Epithelial cell of prostate (primary cell): ENCODE measurements at regions not wholly inside any gene's neighbourhood (a gene's known extent, or its start where the extent isn't known, plus 50 kb on each side); places are given as distances from the start of the nearest gene placed in this dataset.

ENCODE experiments used
- DNase-seq: peaks from one replicate; pipeline ENCODE4 v3.0.0-alpha.2; 2011; ENCODE audit warnings: low read depth, low spot score
- H3K27ac ChIP-seq: fragments of 450-650 bp; 2 replicates; pipeline ENCODE4 v1.5.1; 2017; ENCODE audit warnings: mild to moderate bottlenecking

GRCh38 chr5:4093236-4093635, 497.6 kb downstream of the IRX1 start:
- H3K27ac ChIP-seq = no peak overlapping the region
- no peak for DNase-seq

- no peak overlapping the region for H3K27ac ChIP-seq
- no peak for DNase-seq
Observed at GRCh38 chr5:4093970-4094369, 498.3 kb downstream of the IRX1 start.

GRCh38 chr5:4095918-4096630, 500.4 kb downstream of the IRX1 start:
- DNase-seq = no peak
- H3K27ac ChIP-seq = no peak overlapping the region

- DNase-seq = no peak
- H3K27ac ChIP-seq = no peak overlapping the region
Observed at GRCh38 chr5:4097199-4097598, 501.6 kb downstream of the IRX1 start.

GRCh38 chr5:4098226-4098625, 502.6 kb downstream of the IRX1 start:
- H3K27ac ChIP-seq = no peak overlapping the region
- DNase-seq = no peak

- DNase-seq = no peak
- no peak overlapping the region for H3K27ac ChIP-seq
Observed at GRCh38 chr5:4099386-4099785, 503.8 kb downstream of the IRX1 start.

GRCh38 chr5:4100739-4101138, 505.1 kb downstream of the IRX1 start:
- DNase-seq = no peak
- H3K27ac ChIP-seq = no peak overlapping the region

- DNase-seq = no peak
- H3K27ac ChIP-seq = no peak overlapping the region
Observed at GRCh38 chr5:4101189-4101588, 505.6 kb downstream of the IRX1 start.

- no peak for DNase-seq
- no peak overlapping the region for H3K27ac ChIP-seq
Observed at GRCh38 chr5:4104831-4105597, 509.4 kb downstream of the IRX1 start.

GRCh38 chr5:4108690-4109089, 513.1 kb downstream of the IRX1 start:
- no peak overlapping the region for H3K27ac ChIP-seq
- no peak for DNase-seq

- H3K27ac ChIP-seq = no peak overlapping the region
- DNase-seq = no peak
Observed at GRCh38 chr5:4113426-4113825, 517.8 kb downstream of the IRX1 start.

- H3K27ac ChIP-seq = no peak overlapping the region
- DNase-seq = no peak
Observed at GRCh38 chr5:4113905-4114304, 518.3 kb downstream of the IRX1 start.

- no peak for DNase-seq
- H3K27ac ChIP-seq = no peak overlapping the region
Observed at GRCh38 chr5:4114452-4114851, 518.8 kb downstream of the IRX1 start.

- DNase-seq = no peak
- H3K27ac ChIP-seq = no peak overlapping the region
Observed at GRCh38 chr5:4116834-4117233, 521.2 kb downstream of the IRX1 start.

- DNase-seq = no peak
- H3K27ac ChIP-seq = no peak overlapping the region
Observed at GRCh38 chr5:4124221-4124970, 528.8 kb downstream of the IRX1 start.

GRCh38 chr5:4128994-4129393, 533.4 kb downstream of the IRX1 start:
- DNase-seq = no peak
- H3K27ac ChIP-seq = no peak overlapping the region

GRCh38 chr5:4129523-4129922, 533.9 kb downstream of the IRX1 start:
- no peak for DNase-seq
- H3K27ac ChIP-seq = no peak overlapping the region

- no peak overlapping the region for H3K27ac ChIP-seq
- no peak for DNase-seq
Observed at GRCh38 chr5:4130819-4131218, 535.2 kb downstream of the IRX1 start.

GRCh38 chr5:4137781-4138180, 542.1 kb downstream of the IRX1 start:
- no peak overlapping the region for H3K27ac ChIP-seq
- no peak for DNase-seq

- DNase-seq = no peak
- H3K27ac ChIP-seq = no peak overlapping the region
Observed at GRCh38 chr5:4142842-4143241, 547.2 kb downstream of the IRX1 start.

- no peak overlapping the region for H3K27ac ChIP-seq
- no peak for DNase-seq
Observed at GRCh38 chr5:4144411-4145007, 548.9 kb downstream of the IRX1 start.
